Tibial nerve (tissue), 4 donors: ENCODE measurements at regions not wholly inside any gene's neighbourhood (a gene's known extent, or its start where the extent isn't known, plus 50 kb on each side); places are given as distances from the start of the nearest gene placed in this dataset.
A peak's percentile ranks its signal among the peaks of the same experiment; 100 is the strongest.

Source experiments
- DNase-seq, 2 donors: peaks; one replicate each; pipeline ENCODE4 v3.0.0-alpha.2; 2019; ENCODE audit warnings: low spot score in 2 of 2
- H3K27ac ChIP-seq, 4 donors: fragments of 200-600 bp; sonication (generic) in 3 of 4; one replicate each; pipeline ENCODE4 v1.5.1; 2017 to 2019; ENCODE audit warnings: mild to moderate bottlenecking in 1 of 4
- H3K27me3 ChIP-seq, 2 donors: fragments of 200-600 bp; sonication (generic) in 1 of 2; one replicate each; pipeline versions ENCODE4 v1.5.1 to v1.6.0; 2017 to 2019
- H3K36me3 ChIP-seq, 3 donors: fragments of 200-600 bp; sonication (generic); one replicate each; pipeline ENCODE4 v1.5.1; 2018 to 2019
- H3K4me1 ChIP-seq, 4 donors: fragments of 200-600 bp; sonication (generic) in 3 of 4; one replicate each; pipeline ENCODE4 v1.5.1; 2017 to 2019
- H3K4me3 ChIP-seq, 4 donors: fragments of 200-600 bp; sonication (generic) in 3 of 4; one replicate each; pipeline ENCODE4 v1.5.1; 2017 to 2019; ENCODE audit warnings: mild to moderate bottlenecking in 1 of 4, moderate library complexity in 1 of 4
- H3K9me3 ChIP-seq, 4 donors: fragments of 200-600 bp; sonication (generic) in 3 of 4; one replicate each; pipeline ENCODE4 v1.5.1; 2017 to 2019
- CTCF ChIP-seq, 5 experiments: fragments of 200-600 bp in 3 of 5; fragments of 450-650 bp in 2 of 5; sonication (generic) in 3 of 5; IDR thresholded peaks; one replicate each; pipeline ENCODE4 v1.5.1; 2016 to 2019; ENCODE audit warnings: antibody characterized with exemption in 5 of 5, mild to moderate bottlenecking in 3 of 5, moderate library complexity in 2 of 5
- EP300 ChIP-seq, 2 donors: sonication (generic); formaldehyde crosslinking; IDR thresholded peaks; one replicate each; pipeline ENCODE4 v1.6.1; 2017; ENCODE audit warnings: antibody characterized with exemption in 2 of 2, mild to moderate bottlenecking in 1 of 2
- POLR2A ChIP-seq, 2 donors: fragments of 450-650 bp; IDR thresholded peaks; one replicate each; pipeline ENCODE4 v1.6.1; 2017; ENCODE audit warnings: antibody characterized with exemption in 2 of 2, mild to moderate bottlenecking in 2 of 2, moderate library complexity in 2 of 2
- WGBS, 2 donors: methylation state at CpG; one replicate each; pipeline ENCODE4 v1.1.5; 2018; 5-methylcytosine and 5-hydroxymethylcytosine counted together

DNA sequence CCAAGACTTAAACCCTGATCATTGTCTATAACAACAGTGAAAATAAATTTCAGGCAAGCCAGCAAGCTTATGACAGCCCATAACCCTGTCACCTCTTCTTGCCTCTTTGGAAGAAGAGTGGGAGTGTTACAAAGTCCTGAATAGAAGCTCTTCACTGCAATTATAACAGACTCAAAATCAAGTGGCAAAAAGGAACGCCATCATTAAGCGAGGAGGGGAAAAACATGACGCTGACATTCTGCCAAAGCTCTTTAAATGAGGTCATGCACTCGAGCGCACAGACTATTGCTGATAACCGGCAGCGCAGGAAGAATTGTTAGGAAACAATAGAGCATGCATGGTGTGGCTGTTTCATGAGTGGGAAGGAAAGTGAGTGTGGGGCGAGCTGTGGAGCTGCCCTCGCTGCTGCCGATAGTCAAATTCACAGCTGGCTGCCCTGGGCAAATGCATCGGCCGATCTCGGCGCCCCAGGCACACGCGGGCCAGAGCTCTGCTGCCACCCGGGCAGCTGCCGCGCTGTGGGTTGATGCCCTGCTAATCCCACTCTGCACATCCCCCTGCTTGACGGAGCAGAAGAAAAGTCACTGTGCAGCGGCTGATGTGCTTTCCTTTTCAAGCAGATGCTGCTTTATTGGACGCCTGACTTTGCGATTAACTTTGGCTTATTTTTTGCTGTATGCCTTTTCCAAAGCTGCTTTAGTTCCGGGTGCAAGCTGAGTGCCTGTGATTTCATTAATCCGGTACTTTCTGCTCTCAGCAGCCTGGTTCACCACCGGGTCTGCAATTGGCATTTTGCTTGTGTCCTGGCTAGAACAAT lies 102.4 kb upstream of the ST6GALNAC5 start:
- no peaks in the 10 kb centered on the region for H3K4me1 ChIP-seq
- peak overlapping the region in 3 of 4 donors; percentile 13 to 35 (median 30) for H3K4me3 ChIP-seq
- no peaks in the 10 kb centered on the region for H3K36me3 ChIP-seq
- no peak for DNase-seq
- peak overlapping the region; percentile 35 to 83 (median 58) for H3K27ac ChIP-seq
- WGBS, 2 donors = 26 to 33% methylated on average over 26 of the region's 26 CpGs
- H3K27me3 ChIP-seq = no peaks in the 10 kb centered on the region
- no peak for TF ChIP-seq CTCF (IDR thresholded peaks at IDR 0.05)
- no peak for TF ChIP-seq EP300 (IDR thresholded peaks at IDR 0.05)
- TF ChIP-seq POLR2A (IDR thresholded peaks at IDR 0.05) = no peak
- H3K9me3 ChIP-seq = peaks cover 0 to 4% (median 0%) of the 10 kb centered on the region in 4 donors

DNA sequence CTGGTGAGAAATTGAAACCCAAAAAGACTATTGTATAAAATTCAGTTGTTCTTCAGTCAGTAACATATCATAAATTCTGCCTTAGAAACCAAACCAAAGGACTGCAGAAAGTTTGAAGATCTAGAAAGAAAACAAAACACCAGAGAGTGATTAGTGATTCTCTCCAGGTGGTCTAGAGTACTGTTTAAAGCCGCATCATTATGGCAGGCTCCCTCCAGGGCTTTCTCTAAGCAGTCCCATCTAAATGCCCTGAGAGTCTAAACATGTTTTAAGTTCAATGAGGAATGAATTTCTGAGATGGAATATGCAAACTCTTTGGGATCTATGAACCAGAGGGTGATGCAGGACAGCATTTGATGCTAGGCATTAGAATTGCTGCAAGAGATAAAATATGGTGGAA lies 100.9 kb upstream of the ST6GALNAC5 start:
- Histone ChIP-seq H3K36me3 (no peaks in the 10 kb centered on the region), H3K4me3 (no peak overlapping the region), H3K27ac (no peak overlapping the region), H3K9me3 (peaks cover 0 to 4% (median 0%) of the 10 kb centered on the region in 4 donors), H3K4me1 (peaks cover 0 to 6% (median 0%) of the 10 kb centered on the region in 4 donors), H3K27me3 (no peaks in the 10 kb centered on the region)
- no peak for DNase-seq
- WGBS, 2 donors = 83 to 94% methylated on average over 1 of the region's 1 CpG
- TF ChIP-seq POLR2A (IDR thresholded peaks at IDR 0.05) (no peak), CTCF (IDR thresholded peaks at IDR 0.05) (no peak), EP300 (IDR thresholded peaks at IDR 0.05) (no peak)

DNA sequence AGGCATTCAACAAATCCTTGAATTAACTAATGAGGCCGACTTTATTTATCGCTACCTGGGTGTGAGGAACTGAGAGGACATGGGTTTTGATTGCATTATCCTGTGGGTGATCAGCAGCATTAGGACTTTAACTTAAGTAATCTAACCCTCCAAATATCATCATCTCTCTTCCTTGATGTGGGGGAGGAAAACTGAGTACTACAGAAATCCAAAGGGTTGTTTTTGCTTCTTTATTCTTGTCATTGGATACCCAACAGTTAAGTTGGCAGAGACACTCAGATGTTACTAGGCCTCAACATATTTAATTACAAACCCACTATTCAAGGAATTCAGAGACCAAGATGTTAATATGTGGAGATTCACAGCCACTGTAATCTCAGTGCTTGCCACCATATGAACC lies 97.4 kb upstream of the ST6GALNAC5 start:
- DNase-seq = no peak
- no peak for TF ChIP-seq EP300 (IDR thresholded peaks at IDR 0.05)
- no peak for TF ChIP-seq CTCF (IDR thresholded peaks at IDR 0.05)
- no peak for TF ChIP-seq POLR2A (IDR thresholded peaks at IDR 0.05)
- no peak overlapping the region for H3K4me3 ChIP-seq
- H3K36me3 ChIP-seq = no peaks in the 10 kb centered on the region
- no peak overlapping the region for H3K27ac ChIP-seq
- no peaks in the 10 kb centered on the region for H3K9me3 ChIP-seq
- no peaks in the 10 kb centered on the region for H3K27me3 ChIP-seq
- peaks cover 0 to 6% (median 0%) of the 10 kb centered on the region in 4 donors for H3K4me1 ChIP-seq
- 89 to 92% methylated on average over 2 of the region's 2 CpGs for WGBS, 2 donors

GRCh38 chr1:76770979-76771378 lies 96.3 kb upstream of the ST6GALNAC5 start:
- 24 to 27% methylated on average over 3 of the region's 3 CpGs for WGBS, 2 donors
- Histone ChIP-seq H3K4me3 (no peak overlapping the region), H3K36me3 (no peaks in the 10 kb centered on the region), H3K4me1 (peaks cover 0 to 6% (median 0%) of the 10 kb centered on the region in 4 donors), H3K27ac (no peak overlapping the region), H3K9me3 (no peaks in the 10 kb centered on the region), H3K27me3 (no peaks in the 10 kb centered on the region)
- no peak for TF ChIP-seq EP300 (IDR thresholded peaks at IDR 0.05)
- no peak for TF ChIP-seq POLR2A (IDR thresholded peaks at IDR 0.05)
- no peak for TF ChIP-seq CTCF (IDR thresholded peaks at IDR 0.05)
- no peak for DNase-seq

DNA sequence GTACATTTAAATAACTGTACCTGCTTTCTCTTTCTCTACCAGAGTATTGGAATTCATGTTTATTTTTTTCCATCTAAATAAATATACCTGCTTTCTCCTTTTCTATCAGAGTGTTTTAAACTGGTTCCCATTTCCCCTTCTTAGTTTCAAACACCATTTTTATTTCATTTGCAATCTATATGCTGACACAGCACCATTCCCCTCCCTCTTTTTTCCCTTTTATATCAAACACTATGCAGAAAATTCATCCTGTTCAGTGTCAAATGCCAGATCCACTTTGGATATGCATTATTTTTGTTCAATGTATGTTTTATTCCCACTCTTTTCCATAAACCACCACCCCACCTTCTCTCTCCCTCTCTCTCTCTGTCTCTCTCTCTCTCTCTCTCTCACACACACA lies 85.8 kb upstream of the ST6GALNAC5 start:
- H3K4me1 ChIP-seq = peaks cover 0 to 6% (median 3%) of the 10 kb centered on the region in 4 donors
- no peak for DNase-seq
- no peak for TF ChIP-seq POLR2A (IDR thresholded peaks at IDR 0.05)
- no peak for TF ChIP-seq CTCF (IDR thresholded peaks at IDR 0.05)
- no peak for TF ChIP-seq EP300 (IDR thresholded peaks at IDR 0.05)
- H3K27me3 ChIP-seq = no peaks in the 10 kb centered on the region
- no peak overlapping the region for H3K27ac ChIP-seq
- H3K36me3 ChIP-seq = no peaks in the 10 kb centered on the region
- H3K4me3 ChIP-seq = no peak overlapping the region
- peaks cover 0 to 13% (median 0%) of the 10 kb centered on the region in 4 donors for H3K9me3 ChIP-seq
